ENCODE measurements at regions not wholly inside any gene's neighbourhood (a gene's known extent, or its start where the extent isn't known, plus 50 kb on each side); places are given as distances from the start of the nearest gene placed in this dataset.

DNA sequence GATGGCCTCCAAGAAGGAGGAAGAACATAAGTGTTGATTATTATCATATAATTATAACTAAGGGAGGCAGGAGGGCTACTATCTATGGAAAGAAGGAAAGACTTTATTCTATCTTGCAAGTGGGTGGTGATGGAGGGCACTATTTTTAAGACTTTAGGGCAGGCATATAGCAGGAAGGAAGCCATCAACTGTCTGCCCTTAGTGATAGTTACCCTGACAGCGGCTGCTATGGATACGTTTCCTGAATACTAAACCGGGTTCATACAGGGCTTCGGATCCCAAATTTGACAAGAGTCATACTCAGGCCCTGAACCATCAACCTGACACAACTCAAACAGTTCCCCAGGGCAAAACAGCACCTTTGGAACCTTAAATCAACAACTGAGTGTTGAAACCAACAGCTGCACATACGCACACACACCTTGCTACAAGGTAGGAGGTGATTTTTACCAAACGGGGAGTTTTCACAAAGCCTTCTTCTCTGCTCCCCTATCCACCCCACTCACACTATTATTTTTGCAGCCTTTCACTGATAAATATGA is 397.2 kb downstream of the OMA1 start:
- Histone ChIP-seq H3K9me3 (no peaks in the 10 kb centered on the region), H3K27me3 (no peaks in the 10 kb centered on the region), H3K36me3 (no peaks in the 10 kb centered on the region), H3K4me3 (no peak overlapping the region), H3K4me1 (no peaks in the 10 kb centered on the region), H3K27ac (no peak overlapping the region)
- DNase-seq, result no peak
- intact Hi-C loops (cut with DNase I), result no loop called here
- TF ChIP-seq POLR2A (IDR thresholded peaks at IDR 0.05), result no peak
- TF ChIP-seq, protein P1, sequence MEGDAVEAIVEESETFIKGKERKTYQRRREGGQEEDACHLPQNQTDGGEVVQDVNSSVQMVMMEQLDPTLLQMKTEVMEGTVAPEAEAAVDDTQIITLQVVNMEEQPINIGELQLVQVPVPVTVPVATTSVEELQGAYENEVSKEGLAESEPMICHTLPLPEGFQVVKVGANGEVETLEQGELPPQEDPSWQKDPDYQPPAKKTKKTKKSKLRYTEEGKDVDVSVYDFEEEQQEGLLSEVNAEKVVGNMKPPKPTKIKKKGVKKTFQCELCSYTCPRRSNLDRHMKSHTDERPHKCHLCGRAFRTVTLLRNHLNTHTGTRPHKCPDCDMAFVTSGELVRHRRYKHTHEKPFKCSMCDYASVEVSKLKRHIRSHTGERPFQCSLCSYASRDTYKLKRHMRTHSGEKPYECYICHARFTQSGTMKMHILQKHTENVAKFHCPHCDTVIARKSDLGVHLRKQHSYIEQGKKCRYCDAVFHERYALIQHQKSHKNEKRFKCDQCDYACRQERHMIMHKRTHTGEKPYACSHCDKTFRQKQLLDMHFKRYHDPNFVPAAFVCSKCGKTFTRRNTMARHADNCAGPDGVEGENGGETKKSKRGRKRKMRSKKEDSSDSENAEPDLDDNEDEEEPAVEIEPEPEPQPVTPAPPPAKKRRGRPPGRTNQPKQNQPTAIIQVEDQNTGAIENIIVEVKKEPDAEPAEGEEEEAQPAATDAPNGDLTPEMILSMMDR (IDR thresholded peaks at IDR 0.05), result no peak
- WGBS, 2 donors, result 52% methylated on average over 6 of the region's 6 CpGs

DNA sequence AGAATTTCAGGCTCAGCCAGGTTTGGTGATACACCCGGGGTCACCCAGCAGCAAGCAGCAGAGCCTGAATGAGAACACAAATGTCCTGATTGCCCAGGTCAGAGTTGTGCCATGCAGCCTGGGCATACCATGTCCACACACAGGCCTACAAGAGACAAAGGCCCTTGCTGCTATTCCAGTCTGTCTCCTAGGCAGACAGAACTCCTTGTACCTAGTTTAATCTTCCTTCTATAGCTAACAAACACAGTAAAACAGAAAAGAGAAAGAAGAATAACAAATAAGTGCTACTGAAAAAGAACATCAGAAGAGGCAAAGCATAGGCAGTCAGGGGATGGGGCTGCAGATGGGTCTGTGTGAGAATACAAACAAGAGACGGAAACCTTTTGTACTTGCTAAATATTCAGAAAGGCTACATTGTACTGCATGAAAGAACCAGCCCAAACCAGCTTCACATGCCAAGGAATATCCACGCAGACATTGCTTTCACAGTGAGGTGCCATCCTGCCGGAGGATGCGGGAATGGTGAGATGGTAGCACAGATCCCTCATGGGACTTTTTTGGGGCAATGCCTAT is 401.7 kb downstream of the OMA1 start:
- Histone ChIP-seq H3K4me3 (no peak overlapping the region), H3K27ac (no peak overlapping the region), H3K27me3 (no peaks in the 10 kb centered on the region), H3K4me1 (peaks cover 0 to 5% (median 0%) of the 10 kb centered on the region in 3 donors), H3K9me3 (no peaks in the 10 kb centered on the region), H3K36me3 (no peaks in the 10 kb centered on the region)
- 77 to 85% methylated on average over 5 of the region's 5 CpGs for WGBS, 2 donors
- intact Hi-C loops (cut with DNase I), result no loop called here
- DNase-seq, result no peak
- TF ChIP-seq, protein P1 (IDR thresholded peaks at IDR 0.05), result no peak
- no peak for TF ChIP-seq POLR2A (IDR thresholded peaks at IDR 0.05)

DNA sequence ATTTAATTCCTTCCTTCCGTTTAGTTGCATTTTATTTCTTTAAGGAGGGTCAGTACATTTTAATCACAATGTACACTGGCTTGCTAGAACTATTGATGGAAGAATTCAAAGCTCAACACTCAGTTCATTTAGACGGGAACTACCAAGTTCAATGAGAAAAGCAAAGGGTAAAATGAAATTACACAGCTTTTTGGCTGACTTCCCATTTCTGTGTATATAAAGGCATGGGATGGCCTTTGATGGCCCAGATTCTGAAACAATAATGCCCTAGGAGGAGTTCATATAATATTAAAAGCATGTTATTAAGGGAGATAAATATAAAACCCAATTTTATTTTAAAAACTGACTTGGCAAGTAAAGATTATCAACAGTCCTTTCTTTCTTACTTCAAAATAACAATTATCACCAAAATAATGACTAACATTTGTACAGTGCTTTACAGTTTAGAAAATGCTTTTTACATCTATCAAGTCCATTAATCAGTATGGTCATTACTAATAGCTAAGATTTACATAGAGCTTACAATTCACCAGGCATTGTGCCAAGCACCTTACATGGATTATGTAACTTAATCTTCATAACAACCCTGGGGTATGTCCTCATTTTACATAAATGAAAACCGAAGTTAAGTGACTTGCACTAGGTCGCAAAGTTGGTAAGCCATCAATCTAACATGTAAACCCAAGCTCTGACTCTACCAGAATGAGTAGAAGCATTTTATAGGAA is 402.4 kb downstream of the OMA1 start:
- peaks cover 0 to 5% (median 0%) of the 10 kb centered on the region in 3 donors for H3K4me1 ChIP-seq
- intact Hi-C loops (cut with DNase I), result no loop called here
- no peak for TF ChIP-seq POLR2A (IDR thresholded peaks at IDR 0.05)
- TF ChIP-seq, protein P1 (IDR thresholded peaks at IDR 0.05), result no peak
- no peak overlapping the region for H3K4me3 ChIP-seq
- H3K27ac ChIP-seq, result no peak overlapping the region
- no peaks in the 10 kb centered on the region for H3K27me3 ChIP-seq
- no peaks in the 10 kb centered on the region for H3K36me3 ChIP-seq
- DNase-seq, result no peak
- 27 to 30% methylated on average over 4 of the region's 4 CpGs for WGBS, 2 donors
- H3K9me3 ChIP-seq, result no peaks in the 10 kb centered on the region

DNA sequence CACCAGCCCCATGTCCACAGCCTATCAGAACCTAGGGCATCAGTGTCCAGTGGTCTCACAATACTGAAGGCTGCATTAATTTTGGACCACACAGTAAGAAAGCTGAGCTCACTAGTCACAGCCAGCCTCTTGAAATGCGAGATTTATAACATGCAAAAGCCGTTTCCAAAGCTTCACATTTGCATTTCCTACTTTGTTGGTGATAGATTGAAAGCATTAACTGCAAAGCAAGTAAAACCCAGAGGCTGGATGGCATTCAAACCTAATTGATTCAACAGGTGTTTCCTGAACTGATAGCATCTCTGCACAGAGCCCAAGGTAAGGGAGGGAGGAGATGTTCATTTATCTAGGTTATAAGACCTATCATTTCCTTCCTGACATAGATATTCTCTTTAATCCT is 410.1 kb downstream of the OMA1 start:
- H3K27ac ChIP-seq, result no peak overlapping the region
- intact Hi-C loops (cut with DNase I), result no loop called here
- DNase-seq, result no peak
- H3K4me1 ChIP-seq, result no peaks in the 10 kb centered on the region
- no peaks in the 10 kb centered on the region for H3K9me3 ChIP-seq
- 25 to 58% methylated on average over 1 to 2 of the region's 2 CpGs for WGBS, 2 donors
- no peak overlapping the region for H3K4me3 ChIP-seq
- no peaks in the 10 kb centered on the region for H3K27me3 ChIP-seq
- no peaks in the 10 kb centered on the region for H3K36me3 ChIP-seq
- TF ChIP-seq POLR2A (IDR thresholded peaks at IDR 0.05), result no peak
- TF ChIP-seq, protein P1 (IDR thresholded peaks at IDR 0.05), result no peak

DNA sequence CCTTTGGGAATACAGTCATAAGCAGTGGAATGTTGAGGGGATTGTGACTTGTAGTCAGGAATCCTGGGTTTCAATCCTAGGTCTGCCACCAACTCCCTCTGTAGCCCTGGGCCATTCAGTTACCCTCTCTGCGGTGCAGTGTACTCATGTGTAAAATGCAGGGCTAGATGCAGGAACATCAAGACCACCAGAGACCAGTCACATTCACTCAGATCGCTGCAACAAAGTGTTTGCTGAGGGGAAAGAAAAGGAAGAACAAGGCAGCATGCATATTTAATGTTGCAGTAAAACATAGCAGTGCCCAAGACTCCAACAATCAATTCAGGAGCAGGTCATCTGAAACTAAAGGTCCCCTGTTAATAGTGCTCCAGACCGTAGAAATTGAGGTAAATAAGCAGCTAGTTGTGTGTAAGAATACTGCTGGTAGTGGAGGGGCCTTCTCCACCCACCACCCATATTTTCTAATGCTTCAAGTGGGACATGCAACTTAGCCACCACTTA is 410.7 kb downstream of the OMA1 start:
- H3K36me3 ChIP-seq, result no peaks in the 10 kb centered on the region
- intact Hi-C loops (cut with DNase I), result no loop called here
- no peaks in the 10 kb centered on the region for H3K9me3 ChIP-seq
- H3K4me3 ChIP-seq, result no peak overlapping the region
- H3K27ac ChIP-seq, result no peak overlapping the region
- DNase-seq, result no peak
- no peaks in the 10 kb centered on the region for H3K4me1 ChIP-seq
- no peaks in the 10 kb centered on the region for H3K27me3 ChIP-seq
- 73% methylated on average over 3 of the region's 3 CpGs for WGBS, 2 donors
- TF ChIP-seq, protein P1 (IDR thresholded peaks at IDR 0.05), result no peak
- no peak for TF ChIP-seq POLR2A (IDR thresholded peaks at IDR 0.05)
